ENCODE measurements at regions not wholly inside any gene's neighbourhood (a gene's known extent, or its start where the extent isn't known, plus 50 kb on each side); places are given as distances from the start of the nearest gene placed in this dataset.

DNA sequence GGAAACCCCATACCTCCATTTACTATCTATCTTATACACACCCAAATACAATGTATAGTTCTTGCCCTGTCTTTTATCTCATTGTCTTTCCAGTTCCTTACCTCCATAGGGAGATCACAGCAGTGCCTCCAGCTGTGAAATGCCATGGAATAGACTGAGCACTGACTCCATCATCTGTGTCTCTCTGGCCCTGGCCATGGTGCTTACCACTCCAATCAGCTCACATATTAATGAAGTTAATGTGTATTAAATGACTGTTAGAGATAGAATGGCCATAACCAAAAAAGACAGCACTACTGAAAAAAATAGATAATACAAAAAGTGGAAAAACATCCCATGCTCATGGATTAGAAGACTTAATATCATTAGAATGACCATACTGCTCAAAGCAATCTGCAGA is 240.4 kb upstream of the SOX21 start:
- no peak for TF ChIP-seq CTCF (IDR thresholded peaks at IDR 0.05)
- no peak for TF ChIP-seq POLR2A (IDR thresholded peaks at IDR 0.05)

Measured in testis (tissue), 2 donors.